MM.1S (cell line): ENCODE measurements at regions not wholly inside any gene's neighbourhood (a gene's known extent, or its start where the extent isn't known, plus 50 kb on each side); places are given as distances from the start of the nearest gene placed in this dataset.

Experiments
- DNase-seq: peaks from one replicate; pipeline ENCODE4 v3.0.0-alpha.2; 2015
- H2AFZ ChIP-seq: fragments of 300-600 bp; sonication (generic); 2 replicates; pipeline ENCODE4 v1.6.0; 2016; ENCODE audit warnings: antibody characterized with exemption, low read length
- H3F3A ChIP-seq: fragments of 300-600 bp; sonication (generic); 2 replicates; pipeline ENCODE4 v1.6.1; 2016; ENCODE audit warnings: mild to moderate bottlenecking, antibody characterized with exemption, low read length, moderate library complexity, mixed read lengths; ENCODE audit not compliant: insufficient read depth
- H3K27ac ChIP-seq: fragments of 300-600 bp; sonication (generic); 2 replicates; pipeline ENCODE4 v1.5.1; 2016; ENCODE audit warnings: mild to moderate bottlenecking, low read length
- H3K27me3 ChIP-seq: fragments of 300-600 bp; sonication (generic); replicated peaks from 2 replicates; pipeline ENCODE4 v1.6.0; 2016; ENCODE audit warnings: low read length; ENCODE audit not compliant: insufficient read depth
- H3K36me3 ChIP-seq: fragments of 300-600 bp; sonication (generic); replicated peaks from 2 replicates; pipeline ENCODE4 v1.6.1; 2016; ENCODE audit warnings: mild to moderate bottlenecking, low read length, mixed read lengths; ENCODE audit not compliant: insufficient read depth
- H3K4me1 ChIP-seq: fragments of 300-600 bp; sonication (generic); 2 replicates; pipeline ENCODE4 v1.6.1; 2016; ENCODE audit warnings: low read length, mixed read lengths
- H3K4me2 ChIP-seq: fragments of 300-600 bp; sonication (generic); 2 replicates; pipeline ENCODE4 v1.6.0; 2016; ENCODE audit warnings: low read depth, low read length
- H3K4me3 ChIP-seq: fragments of 300-600 bp; sonication (generic); 2 replicates; pipeline ENCODE4 v1.5.1; 2016; ENCODE audit warnings: low read length, mixed read lengths
- H3K79me2 ChIP-seq: fragments of 300-600 bp; sonication (generic); 2 replicates; pipeline ENCODE4 v1.6.1; 2016; ENCODE audit warnings: mixed run types, low read length, mixed read lengths
- H3K9ac ChIP-seq: fragments of 300-600 bp; sonication (generic); 2 replicates; pipeline ENCODE4 v1.6.1; 2016; ENCODE audit warnings: low read length, mixed read lengths
- H3K9me2 ChIP-seq: fragments of 300-600 bp; sonication (generic); replicated peaks from 2 replicates; pipeline ENCODE4 v1.6.1; 2016; ENCODE audit warnings: mild to moderate bottlenecking, low read length, mixed read lengths; ENCODE audit not compliant: insufficient read depth
- H3K9me3 ChIP-seq: fragments of 300-600 bp; sonication (generic); replicated peaks from 2 replicates; pipeline ENCODE4 v1.6.1; 2016; ENCODE audit warnings: mild to moderate bottlenecking, low read length, mixed read lengths; ENCODE audit not compliant: insufficient read depth
- H4K20me1 ChIP-seq: fragments of 300-600 bp; sonication (generic); 2 replicates; pipeline ENCODE4 v1.6.1; 2016; ENCODE audit warnings: mild to moderate bottlenecking, low read length, moderate library complexity, mixed read lengths; ENCODE audit not compliant: insufficient read depth
- EZH2 ChIP-seq: fragments of 300-600 bp; sonication (generic); optimal IDR thresholded peaks from 2 replicates; pipeline ENCODE3; 2017; ENCODE audit warnings: low read depth, mild to moderate bottlenecking, antibody characterized with exemption, low read length, mixed read lengths
- EZH2phosphoT487 ChIP-seq: fragments of 300-600 bp; sonication (generic); IDR thresholded peaks from 2 replicates; pipeline ENCODE4 v1.6.1; 2018; ENCODE audit warnings: antibody characterized with exemption, low read length
- TF ChIP-seq, protein P1 (sequence below): fragments of 300-600 bp; sonication (generic); IDR thresholded peaks from 2 replicates; pipeline ENCODE4 v1.5.1; 2016; ENCODE audit warnings: antibody characterized with exemption, low read length, mixed read lengths

DNA sequence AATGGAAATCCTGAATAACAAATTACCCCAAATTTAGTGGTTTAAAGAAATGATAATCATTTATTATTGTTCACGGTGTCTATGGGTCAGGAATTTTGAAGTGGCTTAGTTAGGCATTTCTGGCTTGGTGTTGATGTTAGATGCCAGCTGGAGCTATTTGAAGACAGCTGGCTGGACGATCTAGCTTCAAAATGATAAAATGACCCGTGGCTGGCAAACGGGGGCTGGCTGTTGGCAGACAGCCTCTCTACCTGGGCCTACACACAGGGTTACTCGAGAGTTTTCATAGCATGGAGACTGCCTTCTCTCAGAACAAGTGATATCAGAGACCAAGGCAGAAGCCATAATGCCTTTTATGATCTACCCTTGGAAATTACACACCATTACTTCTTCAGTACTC, 285.2 kb downstream of the METTL15 start:
- no peaks in the 10 kb centered on the region for H3K9me2 ChIP-seq
- H3K27me3 ChIP-seq, result no peaks in the 10 kb centered on the region

DNA sequence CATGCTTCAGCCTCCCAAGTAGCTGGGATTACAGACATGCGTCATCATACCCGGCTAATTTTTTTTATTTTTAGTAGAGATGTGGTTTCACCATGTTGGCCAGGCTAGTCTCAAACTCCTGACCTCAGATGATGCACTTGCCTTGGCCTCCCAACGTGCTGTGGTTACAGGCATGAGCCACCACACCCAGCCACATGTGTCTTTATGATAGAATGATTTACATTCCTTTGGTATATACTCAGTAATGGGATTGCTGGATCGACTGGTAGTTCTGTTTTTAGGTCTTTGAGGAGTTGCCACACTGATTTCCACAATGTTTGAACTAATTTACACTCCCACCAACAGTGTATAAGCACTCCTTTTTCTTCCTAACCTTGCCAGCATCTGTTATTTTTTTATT, 276.2 kb downstream of the METTL15 start:
- H3K9me2 ChIP-seq, result no peaks in the 10 kb centered on the region
- no peaks in the 10 kb centered on the region for H3K36me3 ChIP-seq
- DNase-seq, result no peak
- H3K9me3 ChIP-seq, result no peaks in the 10 kb centered on the region
- no peaks in the 10 kb centered on the region for H3K79me2 ChIP-seq
- H3F3A ChIP-seq, result no peaks in the 10 kb centered on the region
- no peaks in the 10 kb centered on the region for H4K20me1 ChIP-seq
- no peak overlapping the region for H2AFZ ChIP-seq
- no peaks in the 10 kb centered on the region for H3K27me3 ChIP-seq
- H3K4me2 ChIP-seq, result no peak overlapping the region
- H3K4me3 ChIP-seq, result no peak overlapping the region
- H3K27ac ChIP-seq, result no peak overlapping the region
- no peak overlapping the region for H3K9ac ChIP-seq
- no peaks in the 10 kb centered on the region for H3K4me1 ChIP-seq
- no peak for TF ChIP-seq EZH2phosphoT487
- TF ChIP-seq, protein P1, sequence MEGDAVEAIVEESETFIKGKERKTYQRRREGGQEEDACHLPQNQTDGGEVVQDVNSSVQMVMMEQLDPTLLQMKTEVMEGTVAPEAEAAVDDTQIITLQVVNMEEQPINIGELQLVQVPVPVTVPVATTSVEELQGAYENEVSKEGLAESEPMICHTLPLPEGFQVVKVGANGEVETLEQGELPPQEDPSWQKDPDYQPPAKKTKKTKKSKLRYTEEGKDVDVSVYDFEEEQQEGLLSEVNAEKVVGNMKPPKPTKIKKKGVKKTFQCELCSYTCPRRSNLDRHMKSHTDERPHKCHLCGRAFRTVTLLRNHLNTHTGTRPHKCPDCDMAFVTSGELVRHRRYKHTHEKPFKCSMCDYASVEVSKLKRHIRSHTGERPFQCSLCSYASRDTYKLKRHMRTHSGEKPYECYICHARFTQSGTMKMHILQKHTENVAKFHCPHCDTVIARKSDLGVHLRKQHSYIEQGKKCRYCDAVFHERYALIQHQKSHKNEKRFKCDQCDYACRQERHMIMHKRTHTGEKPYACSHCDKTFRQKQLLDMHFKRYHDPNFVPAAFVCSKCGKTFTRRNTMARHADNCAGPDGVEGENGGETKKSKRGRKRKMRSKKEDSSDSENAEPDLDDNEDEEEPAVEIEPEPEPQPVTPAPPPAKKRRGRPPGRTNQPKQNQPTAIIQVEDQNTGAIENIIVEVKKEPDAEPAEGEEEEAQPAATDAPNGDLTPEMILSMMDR, result no peak
- TF ChIP-seq EZH2, result no peak

More for the DNA sequence above, 285.2 kb downstream of the METTL15 start:
- H3K4me1 ChIP-seq, result no peaks in the 10 kb centered on the region
- H3F3A ChIP-seq, result no peaks in the 10 kb centered on the region
- no peak overlapping the region for H2AFZ ChIP-seq
- no peak for TF ChIP-seq EZH2phosphoT487
- no peak for TF ChIP-seq EZH2
- TF ChIP-seq, protein P1, result no peak
- H3K27ac ChIP-seq, result no peak overlapping the region
- H3K9me3 ChIP-seq, result no peaks in the 10 kb centered on the region
- H3K4me3 ChIP-seq, result no peak overlapping the region
- no peaks in the 10 kb centered on the region for H3K79me2 ChIP-seq
- DNase-seq, result no peak
- no peak overlapping the region for H3K9ac ChIP-seq
- no peaks in the 10 kb centered on the region for H4K20me1 ChIP-seq
- no peak overlapping the region for H3K4me2 ChIP-seq
- no peaks in the 10 kb centered on the region for H3K36me3 ChIP-seq

- Histone ChIP-seq H3F3A (no peaks in the 10 kb centered on the region), H3K9ac (no peak overlapping the region), H4K20me1 (no peaks in the 10 kb centered on the region), H3K9me3 (no peaks in the 10 kb centered on the region), H3K4me1 (no peaks in the 10 kb centered on the region), H3K36me3 (no peaks in the 10 kb centered on the region), H3K4me2 (no peak overlapping the region), H3K9me2 (no peaks in the 10 kb centered on the region), H3K4me3 (no peak overlapping the region), H3K79me2 (no peaks in the 10 kb centered on the region), H2AFZ (no peak overlapping the region), H3K27ac (no peak overlapping the region), H3K27me3 (no peaks in the 10 kb centered on the region)
- no peak for DNase-seq
- TF ChIP-seq, protein P1, result no peak
- TF ChIP-seq EZH2phosphoT487, result no peak
- no peak for TF ChIP-seq EZH2
These were observed 275.3 kb downstream of the METTL15 start for GRCh38 chr11:28383456-28383855.
